ACC112 (cell line): ENCODE measurements at regions not wholly inside any gene's neighbourhood (a gene's known extent, or its start where the extent isn't known, plus 50 kb on each side); places are given as distances from the start of the nearest gene placed in this dataset.

ENCODE experiments used
- H2AFZ ChIP-seq: fragments of 200-600 bp; sonication (generic); one replicate; pipeline ENCODE4 v1.6.0; 2017; ENCODE audit warnings: antibody characterized with exemption, low read length; ENCODE audit not compliant: unreplicated experiment
- H3K27ac ChIP-seq: fragments of 200-600 bp; sonication (generic); 2 replicates; pipeline ENCODE4 v1.5.1; 2014; ENCODE audit warnings: low read depth, mild to moderate bottlenecking, antibody characterized with exemption, low read length, moderate library complexity
- H3K27me3 ChIP-seq: fragments of 200-600 bp; sonication (generic); 2 replicates; pipeline ENCODE4 v1.6.1; 2014; ENCODE audit warnings: mild to moderate bottlenecking, antibody characterized with exemption, low read length, moderate library complexity, mixed read lengths; ENCODE audit not compliant: insufficient read depth
- H3K36me3 ChIP-seq: fragments of 200-600 bp; sonication (generic); 2 replicates; pipeline ENCODE4 v1.6.1; 2016; ENCODE audit warnings: mild to moderate bottlenecking, antibody characterized with exemption, low read length, moderate library complexity, mixed read lengths; ENCODE audit not compliant: insufficient read depth
- H3K4me1 ChIP-seq: fragments of 200-600 bp; sonication (generic); one replicate; pipeline ENCODE4 v1.6.1; 2016; ENCODE audit warnings: low read length, mixed read lengths; ENCODE audit not compliant: insufficient read depth, unreplicated experiment, control insufficient read depth
- H3K4me3 ChIP-seq: fragments of 200-600 bp; sonication (generic); 2 replicates; pipeline ENCODE4 v1.5.1; 2014; ENCODE audit warnings: mild to moderate bottlenecking, low read depth, low read length
- H3K79me2 ChIP-seq: fragments of 200-600 bp; sonication (generic); one replicate; pipeline ENCODE4 v1.6.0; 2016; ENCODE audit warnings: low read length; ENCODE audit not compliant: control insufficient read depth, unreplicated experiment, insufficient read depth

GRCh38 chr13:84686973-84687372, 804.7 kb upstream of the SLITRK1 start:
- H3K27me3 ChIP-seq = no peaks in the 10 kb centered on the region
- no peak overlapping the region for H3K27ac ChIP-seq
- H3K36me3 ChIP-seq = no peaks in the 10 kb centered on the region
- no peak overlapping the region for H3K4me3 ChIP-seq
- H3K79me2 ChIP-seq = no peaks in the 10 kb centered on the region
- H3K4me1 ChIP-seq = no peaks in the 10 kb centered on the region
- no peak overlapping the region for H2AFZ ChIP-seq

GRCh38 chr13:84686458-84686857, 804.2 kb upstream of the SLITRK1 start:
- Histone ChIP-seq H3K27me3 (no peaks in the 10 kb centered on the region), H3K79me2 (no peaks in the 10 kb centered on the region), H3K4me3 (no peak overlapping the region), H3K27ac (no peak overlapping the region), H3K4me1 (no peaks in the 10 kb centered on the region), H3K36me3 (no peaks in the 10 kb centered on the region), H2AFZ (no peak overlapping the region)

- no peaks in the 10 kb centered on the region for H3K79me2 ChIP-seq
- no peak overlapping the region for H3K27ac ChIP-seq
- no peaks in the 10 kb centered on the region for H3K27me3 ChIP-seq
- H3K4me3 ChIP-seq = no peak overlapping the region
- no peaks in the 10 kb centered on the region for H3K36me3 ChIP-seq
- no peaks in the 10 kb centered on the region for H3K4me1 ChIP-seq
- no peak overlapping the region for H2AFZ ChIP-seq
These were observed 802.5 kb upstream of the SLITRK1 start for GRCh38 chr13:84684804-84685203.

- no peak overlapping the region for H2AFZ ChIP-seq
- no peaks in the 10 kb centered on the region for H3K4me1 ChIP-seq
- no peaks in the 10 kb centered on the region for H3K27me3 ChIP-seq
- H3K27ac ChIP-seq = no peak overlapping the region
- H3K36me3 ChIP-seq = no peaks in the 10 kb centered on the region
- H3K4me3 ChIP-seq = no peak overlapping the region
- no peaks in the 10 kb centered on the region for H3K79me2 ChIP-seq
These were observed 801.9 kb upstream of the SLITRK1 start for GRCh38 chr13:84684048-84684662.

GRCh38 chr13:84683448-84683847, 801.2 kb upstream of the SLITRK1 start:
- Histone ChIP-seq H2AFZ (no peak overlapping the region), H3K36me3 (no peaks in the 10 kb centered on the region), H3K79me2 (no peaks in the 10 kb centered on the region), H3K4me1 (no peaks in the 10 kb centered on the region), H3K4me3 (no peak overlapping the region), H3K27ac (no peak overlapping the region), H3K27me3 (no peaks in the 10 kb centered on the region)

GRCh38 chr13:84677836-84678235, 795.6 kb upstream of the SLITRK1 start:
- Histone ChIP-seq H3K27me3 (no peaks in the 10 kb centered on the region), H2AFZ (no peak overlapping the region), H3K79me2 (no peaks in the 10 kb centered on the region), H3K4me3 (no peak overlapping the region), H3K36me3 (no peaks in the 10 kb centered on the region), H3K4me1 (no peaks in the 10 kb centered on the region), H3K27ac (no peak overlapping the region)

GRCh38 chr13:84672616-84673015, 790.3 kb upstream of the SLITRK1 start:
- Histone ChIP-seq H3K36me3 (no peaks in the 10 kb centered on the region), H3K4me1 (no peaks in the 10 kb centered on the region), H3K27me3 (no peaks in the 10 kb centered on the region), H3K27ac (no peak overlapping the region), H3K4me3 (no peak overlapping the region), H2AFZ (no peak overlapping the region), H3K79me2 (no peaks in the 10 kb centered on the region)

- Histone ChIP-seq H3K4me1 (no peaks in the 10 kb centered on the region), H3K27me3 (no peaks in the 10 kb centered on the region), H3K4me3 (no peak overlapping the region), H3K27ac (no peak overlapping the region), H3K36me3 (no peaks in the 10 kb centered on the region), H3K79me2 (no peaks in the 10 kb centered on the region), H2AFZ (no peak overlapping the region)
These were observed 788.0 kb upstream of the SLITRK1 start for GRCh38 chr13:84670245-84670644.

- H3K4me1 ChIP-seq = no peaks in the 10 kb centered on the region
- H2AFZ ChIP-seq = no peak overlapping the region
- H3K27ac ChIP-seq = no peak overlapping the region
- H3K36me3 ChIP-seq = no peaks in the 10 kb centered on the region
- no peak overlapping the region for H3K4me3 ChIP-seq
- H3K27me3 ChIP-seq = no peaks in the 10 kb centered on the region
- H3K79me2 ChIP-seq = no peaks in the 10 kb centered on the region
These were observed 786.4 kb upstream of the SLITRK1 start for GRCh38 chr13:84668637-84669036.

GRCh38 chr13:84662491-84662890, 780.2 kb upstream of the SLITRK1 start:
- Histone ChIP-seq H3K4me3 (peak overlapping the region; percentile 45; the same call in 1 of the 2 replicates), H2AFZ (no peak overlapping the region), H3K79me2 (no peaks in the 10 kb centered on the region), H3K27ac (no peak overlapping the region), H3K36me3 (no peaks in the 10 kb centered on the region), H3K4me1 (peaks cover 7% of the 10 kb centered on the region), H3K27me3 (no peaks in the 10 kb centered on the region)

- H2AFZ ChIP-seq = no peak overlapping the region
These were observed 779.4 kb upstream of the SLITRK1 start for GRCh38 chr13:84661718-84662117.

More at GRCh38 chr13:84661718-84662117, 779.4 kb upstream of the SLITRK1 start:
- no peaks in the 10 kb centered on the region for H3K79me2 ChIP-seq
- no peak overlapping the region for H3K27ac ChIP-seq
- H3K27me3 ChIP-seq = no peaks in the 10 kb centered on the region
- no peaks in the 10 kb centered on the region for H3K36me3 ChIP-seq
- H3K4me1 ChIP-seq = peaks cover 7% of the 10 kb centered on the region
- H3K4me3 ChIP-seq = no peak overlapping the region
